GM23248 (cell line): ENCODE measurements at regions not wholly inside any gene's neighbourhood (a gene's known extent, or its start where the extent isn't known, plus 50 kb on each side); places are given as distances from the start of the nearest gene placed in this dataset.

ENCODE experiments used
- EZH2 ChIP-seq: fragments of 200-600 bp; sonication (generic); IDR thresholded peaks from 2 replicates; pipeline ENCODE4 v1.6.1; 2018; ENCODE audit warnings: antibody characterized with exemption, mild to moderate bottlenecking; ENCODE audit not compliant: insufficient read depth, poor library complexity, severe bottlenecking
- EZH2phosphoT487 ChIP-seq: fragments of 200-600 bp; sonication (generic); IDR thresholded peaks from 2 replicates; pipeline ENCODE4 v1.6.1; 2018; ENCODE audit warnings: antibody characterized with exemption, moderate library complexity, mild to moderate bottlenecking, low read depth; ENCODE audit not compliant: insufficient read depth

GRCh38 chr19:46550684-46551083 lies 50.4 kb upstream of the CALM3 start:
- TF ChIP-seq EZH2: no peak
- no peak for TF ChIP-seq EZH2phosphoT487
